ENCODE measurements at regions not wholly inside any gene's neighbourhood (a gene's known extent, or its start where the extent isn't known, plus 50 kb on each side); places are given as distances from the start of the nearest gene placed in this dataset.
A peak's percentile ranks its signal among the peaks of the same experiment; 100 is the strongest.

- TF ChIP-seq GATA3 (IDR thresholded peaks at IDR 0.05; ENCODE audit: low read depth, low read length), result no peak
- no peak for TF ChIP-seq GATA2 (IDR thresholded peaks at IDR 0.05; ENCODE audit: low read depth, low read length)
Observed at GRCh38 chr20:50350510-50351249, 159.5 kb upstream of the PTPN1 start.

GRCh38 chr20:50351541-50351940, 158.6 kb upstream of the PTPN1 start:
- no peak for TF ChIP-seq GATA2 (IDR thresholded peaks at IDR 0.05; ENCODE audit: low read depth, low read length)

GRCh38 chr20:50353289-50353961, 156.8 kb upstream of the PTPN1 start:
- TF ChIP-seq GATA3 (IDR thresholded peaks at IDR 0.05; ENCODE audit: low read depth, low read length) (no peak), GATA2 (IDR thresholded peaks at IDR 0.05; ENCODE audit: low read depth, low read length) (no peak)

GRCh38 chr20:50354721-50355589, 155.2 kb upstream of the PTPN1 start:
- no peak for TF ChIP-seq GATA3 (IDR thresholded peaks at IDR 0.05; ENCODE audit: low read depth, low read length)
- no peak; the same call in 1 of the 2 replicates for TF ChIP-seq GATA2 (IDR thresholded peaks at IDR 0.05; ENCODE audit: low read depth, low read length)

- no peak for TF ChIP-seq GATA3 (IDR thresholded peaks at IDR 0.05; ENCODE audit: low read depth, low read length)
- TF ChIP-seq GATA2 (IDR thresholded peaks at IDR 0.05; ENCODE audit: low read depth, low read length), result no peak
Observed at GRCh38 chr20:50355590-50356524, 154.3 kb upstream of the PTPN1 start.

GRCh38 chr20:50356525-50356885, 153.7 kb upstream of the PTPN1 start:
- no peak for TF ChIP-seq GATA3 (IDR thresholded peaks at IDR 0.05; ENCODE audit: low read depth, low read length)
- TF ChIP-seq GATA2 (IDR thresholded peaks at IDR 0.05; ENCODE audit: low read depth, low read length), result no peak

- TF ChIP-seq GATA2 (IDR thresholded peaks at IDR 0.05; ENCODE audit: low read depth, low read length), result no peak
- no peak for TF ChIP-seq GATA3 (IDR thresholded peaks at IDR 0.05; ENCODE audit: low read depth, low read length)
Observed at GRCh38 chr20:50356962-50357782, 153.0 kb upstream of the PTPN1 start.

- TF ChIP-seq GATA3 (IDR thresholded peaks at IDR 0.05; ENCODE audit: low read depth, low read length), result no peak
- TF ChIP-seq GATA2 (IDR thresholded peaks at IDR 0.05; ENCODE audit: low read depth, low read length), result peak; percentile 52; the same call in 1 of the 2 replicates
Observed at GRCh38 chr20:50357783-50358161, 152.4 kb upstream of the PTPN1 start.

GRCh38 chr20:50358166-50358565, 152.0 kb upstream of the PTPN1 start:
- TF ChIP-seq GATA2 (IDR thresholded peaks at IDR 0.05; ENCODE audit: low read depth, low read length), result no peak
- TF ChIP-seq GATA3 (IDR thresholded peaks at IDR 0.05; ENCODE audit: low read depth, low read length), result no peak

- TF ChIP-seq GATA3 (IDR thresholded peaks at IDR 0.05; ENCODE audit: low read depth, low read length), result no peak
- no peak for TF ChIP-seq GATA2 (IDR thresholded peaks at IDR 0.05; ENCODE audit: low read depth, low read length)
Observed at GRCh38 chr20:50358971-50359370, 151.2 kb upstream of the PTPN1 start.

GRCh38 chr20:50359607-50360217, 150.5 kb upstream of the PTPN1 start:
- no peak for TF ChIP-seq GATA3 (IDR thresholded peaks at IDR 0.05; ENCODE audit: low read depth, low read length)
- TF ChIP-seq GATA2 (IDR thresholded peaks at IDR 0.05; ENCODE audit: low read depth, low read length), result no peak

- TF ChIP-seq GATA3 (IDR thresholded peaks at IDR 0.05; ENCODE audit: low read depth, low read length), result no peak
Observed at GRCh38 chr20:50360218-50360672, 149.9 kb upstream of the PTPN1 start.
